ENCODE measurements at regions not wholly inside any gene's neighbourhood (a gene's known extent, or its start where the extent isn't known, plus 50 kb on each side); places are given as distances from the start of the nearest gene placed in this dataset.

DNA sequence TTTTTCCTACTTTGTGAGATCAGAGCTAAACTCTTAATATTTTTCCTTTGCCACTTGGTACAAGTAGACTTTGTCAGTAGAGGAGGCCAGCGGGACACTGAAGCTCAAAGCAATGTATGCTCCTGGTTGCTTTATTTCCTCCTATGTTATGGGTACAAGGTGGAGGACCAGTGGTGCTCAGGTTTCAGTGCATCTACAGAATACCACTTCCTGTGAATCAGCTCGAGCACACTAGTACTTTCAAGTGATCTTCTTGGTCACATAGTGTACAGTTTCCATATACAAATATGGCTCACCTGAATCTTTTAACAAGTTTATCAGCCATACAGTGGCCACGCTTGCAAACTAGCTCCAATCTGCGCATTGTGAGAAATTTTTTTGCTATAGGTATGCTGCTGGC lies 1674.8 kb upstream of the TMEFF2 start:
- H3K27ac ChIP-seq (ENCODE audit: low read depth, low read length): no peak overlapping the region
- no peak for DNase-seq (ENCODE audit: low read depth in 4 of 6, low spot score in 6 of 6)
- H3K36me3 ChIP-seq (ENCODE audit: control insufficient read depth, insufficient read depth, low read length): no peaks in the 10 kb centered on the region
- H3K27me3 ChIP-seq (ENCODE audit: control insufficient read depth, insufficient read depth, low read length): no peaks in the 10 kb centered on the region
- H3K4me1 ChIP-seq (ENCODE audit: control insufficient read depth, insufficient read depth, low read length): no peaks in the 10 kb centered on the region
- no peak overlapping the region for H3K4me3 ChIP-seq (ENCODE audit: low read depth, low read length)
- peaks cover 2% of the 10 kb centered on the region for H3K9me3 ChIP-seq (ENCODE audit: control insufficient read depth, insufficient read depth, low read length)
- 83% methylated on average over 1 of the region's 4 CpGs for WGBS (ENCODE audit: insufficient coverage)

GRCh38 chr2:193868833-193869232 lies 1674.1 kb upstream of the TMEFF2 start:
- H3K27me3 ChIP-seq (ENCODE audit: control insufficient read depth, insufficient read depth, low read length): no peaks in the 10 kb centered on the region
- no peak overlapping the region for H3K4me3 ChIP-seq (ENCODE audit: low read depth, low read length)
- WGBS (ENCODE audit: insufficient coverage): 75% methylated on average over 6 of the region's 9 CpGs
- peak in 1 of 6 donors; percentile 8 for DNase-seq (ENCODE audit: low read depth in 4 of 6, low spot score in 6 of 6)
- H3K27ac ChIP-seq (ENCODE audit: low read depth, low read length): no peak overlapping the region
- H3K4me1 ChIP-seq (ENCODE audit: control insufficient read depth, insufficient read depth, low read length): no peaks in the 10 kb centered on the region
- no peaks in the 10 kb centered on the region for H3K36me3 ChIP-seq (ENCODE audit: control insufficient read depth, insufficient read depth, low read length)
- peaks cover 2% of the 10 kb centered on the region for H3K9me3 ChIP-seq (ENCODE audit: control insufficient read depth, insufficient read depth, low read length)

DNA sequence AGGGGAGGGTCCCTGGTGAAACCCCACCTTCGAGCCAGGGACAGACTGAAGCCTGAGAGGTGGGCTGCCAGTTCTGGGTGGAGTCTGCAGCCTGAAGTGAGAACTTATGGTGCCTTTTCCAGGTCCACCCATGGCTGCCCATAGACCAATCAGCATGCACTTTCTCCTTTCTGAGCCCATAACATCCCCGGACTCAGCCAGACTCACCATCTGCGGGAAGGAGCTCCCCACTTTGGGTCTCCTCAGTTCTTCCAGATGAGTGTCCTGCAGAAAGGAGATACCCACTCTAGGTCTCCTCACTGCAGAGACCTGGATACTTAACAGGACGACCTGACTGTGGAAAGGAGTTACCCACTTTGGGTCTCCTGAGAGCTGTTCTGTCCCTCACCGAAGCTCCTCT lies 1673.4 kb upstream of the TMEFF2 start:
- Histone ChIP-seq H3K36me3 (ENCODE audit: control insufficient read depth, insufficient read depth, low read length) (no peaks in the 10 kb centered on the region), H3K4me3 (ENCODE audit: low read depth, low read length) (no peak overlapping the region), H3K4me1 (ENCODE audit: control insufficient read depth, insufficient read depth, low read length) (no peaks in the 10 kb centered on the region), H3K27ac (ENCODE audit: low read depth, low read length) (no peak overlapping the region), H3K9me3 (ENCODE audit: control insufficient read depth, insufficient read depth, low read length) (peaks cover 2% of the 10 kb centered on the region), H3K27me3 (ENCODE audit: control insufficient read depth, insufficient read depth, low read length) (no peaks in the 10 kb centered on the region)
- no peak for DNase-seq (ENCODE audit: low read depth in 4 of 6, low spot score in 6 of 6)
- WGBS (ENCODE audit: insufficient coverage): 91% methylated on average over 5 of the region's 5 CpGs

- WGBS (ENCODE audit: insufficient coverage): 99% methylated on average over 11 of the region's 11 CpGs
- H3K27me3 ChIP-seq (ENCODE audit: control insufficient read depth, insufficient read depth, low read length): no peaks in the 10 kb centered on the region
- H3K27ac ChIP-seq (ENCODE audit: low read depth, low read length): no peak overlapping the region
- no peak for DNase-seq (ENCODE audit: low read depth in 4 of 6, low spot score in 6 of 6)
- peaks cover 2% of the 10 kb centered on the region for H3K9me3 ChIP-seq (ENCODE audit: control insufficient read depth, insufficient read depth, low read length)
- H3K4me3 ChIP-seq (ENCODE audit: low read depth, low read length): no peak overlapping the region
- no peaks in the 10 kb centered on the region for H3K4me1 ChIP-seq (ENCODE audit: control insufficient read depth, insufficient read depth, low read length)
- H3K36me3 ChIP-seq (ENCODE audit: control insufficient read depth, insufficient read depth, low read length): no peaks in the 10 kb centered on the region
Measured at GRCh38 chr2:193867454-193867853, 1672.7 kb upstream of the TMEFF2 start.

- Histone ChIP-seq H3K9me3 (ENCODE audit: control insufficient read depth, insufficient read depth, low read length) (no peaks in the 10 kb centered on the region), H3K27ac (ENCODE audit: low read depth, low read length) (no peak overlapping the region), H3K27me3 (ENCODE audit: control insufficient read depth, insufficient read depth, low read length) (no peaks in the 10 kb centered on the region), H3K4me1 (ENCODE audit: control insufficient read depth, insufficient read depth, low read length) (no peaks in the 10 kb centered on the region), H3K36me3 (ENCODE audit: control insufficient read depth, insufficient read depth, low read length) (no peaks in the 10 kb centered on the region), H3K4me3 (ENCODE audit: low read depth, low read length) (no peak overlapping the region)
- no peak for DNase-seq (ENCODE audit: low read depth in 4 of 6, low spot score in 6 of 6)
Measured at GRCh38 chr2:193861557-193861956, 1666.8 kb upstream of the TMEFF2 start.

- Histone ChIP-seq H3K4me3 (ENCODE audit: low read depth, low read length) (no peak overlapping the region), H3K9me3 (ENCODE audit: control insufficient read depth, insufficient read depth, low read length) (no peaks in the 10 kb centered on the region), H3K27me3 (ENCODE audit: control insufficient read depth, insufficient read depth, low read length) (no peaks in the 10 kb centered on the region), H3K36me3 (ENCODE audit: control insufficient read depth, insufficient read depth, low read length) (no peaks in the 10 kb centered on the region), H3K27ac (ENCODE audit: low read depth, low read length) (no peak overlapping the region), H3K4me1 (ENCODE audit: control insufficient read depth, insufficient read depth, low read length) (no peaks in the 10 kb centered on the region)
- peak in 1 of 6 donors; percentile 28 for DNase-seq (ENCODE audit: low read depth in 4 of 6, low spot score in 6 of 6)
- WGBS (ENCODE audit: insufficient coverage): no CpG with 5 or more reads among the region's 6 CpGs
Measured at GRCh38 chr2:193847991-193848390, 1653.3 kb upstream of the TMEFF2 start.

DNA sequence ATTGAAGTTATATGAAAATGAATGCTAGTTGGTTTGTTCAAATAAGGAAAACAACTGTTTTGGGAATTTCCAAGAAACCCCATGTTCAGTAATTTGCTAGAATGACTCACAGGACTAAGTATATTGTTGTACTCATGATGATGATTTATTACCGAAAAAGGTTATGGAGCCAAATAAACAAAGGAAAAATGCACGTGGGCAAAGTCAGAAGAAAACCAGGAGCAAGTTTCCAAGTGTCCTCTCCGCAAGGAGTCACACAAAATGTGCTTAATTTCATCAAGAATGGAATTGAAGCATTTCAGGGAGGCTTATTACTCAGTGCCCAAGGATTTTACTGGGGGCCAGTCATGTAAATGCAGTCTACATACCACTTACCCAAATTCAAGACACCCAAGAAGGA lies 1652.4 kb upstream of the TMEFF2 start:
- Histone ChIP-seq H3K27ac (ENCODE audit: low read depth, low read length) (no peak overlapping the region), H3K4me3 (ENCODE audit: low read depth, low read length) (no peak overlapping the region), H3K27me3 (ENCODE audit: control insufficient read depth, insufficient read depth, low read length) (no peaks in the 10 kb centered on the region), H3K36me3 (ENCODE audit: control insufficient read depth, insufficient read depth, low read length) (no peaks in the 10 kb centered on the region), H3K9me3 (ENCODE audit: control insufficient read depth, insufficient read depth, low read length) (no peaks in the 10 kb centered on the region), H3K4me1 (ENCODE audit: control insufficient read depth, insufficient read depth, low read length) (no peaks in the 10 kb centered on the region)
- 53% methylated on average over 2 of the region's 3 CpGs for WGBS (ENCODE audit: insufficient coverage)
- no peak for DNase-seq (ENCODE audit: low read depth in 4 of 6, low spot score in 6 of 6)

DNA sequence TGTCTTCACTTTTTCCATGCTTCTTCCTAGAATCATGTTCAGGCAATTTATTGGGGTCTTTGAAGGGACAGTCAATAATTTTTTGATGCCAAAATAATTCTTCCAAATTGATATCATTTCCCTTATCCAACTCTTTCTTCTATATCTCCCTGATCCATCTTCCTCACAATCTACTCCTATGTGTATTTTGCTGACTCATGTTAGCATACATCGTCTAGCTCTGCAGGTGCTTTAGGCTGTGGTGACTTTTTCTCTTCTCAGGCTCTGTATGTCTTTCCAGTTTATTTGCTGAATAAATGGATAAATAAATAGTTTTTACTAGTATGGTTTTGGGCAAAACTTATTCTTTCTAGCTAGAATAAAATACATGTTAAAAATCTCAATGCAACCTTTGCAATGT lies 1650.9 kb upstream of the TMEFF2 start:
- Histone ChIP-seq H3K4me1 (ENCODE audit: control insufficient read depth, insufficient read depth, low read length) (no peaks in the 10 kb centered on the region), H3K27me3 (ENCODE audit: control insufficient read depth, insufficient read depth, low read length) (no peaks in the 10 kb centered on the region), H3K4me3 (ENCODE audit: low read depth, low read length) (no peak overlapping the region), H3K27ac (ENCODE audit: low read depth, low read length) (no peak overlapping the region), H3K9me3 (ENCODE audit: control insufficient read depth, insufficient read depth, low read length) (no peaks in the 10 kb centered on the region), H3K36me3 (ENCODE audit: control insufficient read depth, insufficient read depth, low read length) (no peaks in the 10 kb centered on the region)
- DNase-seq (ENCODE audit: low read depth in 4 of 6, low spot score in 6 of 6): peak in 1 of 6 donors; percentile 0
- no CpG with 5 or more reads among the region's 1 CpG for WGBS (ENCODE audit: insufficient coverage)

- H3K36me3 ChIP-seq (ENCODE audit: control insufficient read depth, insufficient read depth, low read length): no peaks in the 10 kb centered on the region
- no peak overlapping the region for H3K4me3 ChIP-seq (ENCODE audit: low read depth, low read length)
- H3K9me3 ChIP-seq (ENCODE audit: control insufficient read depth, insufficient read depth, low read length): no peaks in the 10 kb centered on the region
- H3K27ac ChIP-seq (ENCODE audit: low read depth, low read length): no peak overlapping the region
- 79% methylated on average over 3 of the region's 3 CpGs for WGBS (ENCODE audit: insufficient coverage)
- no peaks in the 10 kb centered on the region for H3K4me1 ChIP-seq (ENCODE audit: control insufficient read depth, insufficient read depth, low read length)
- H3K27me3 ChIP-seq (ENCODE audit: control insufficient read depth, insufficient read depth, low read length): no peaks in the 10 kb centered on the region
- peak in 1 of 6 donors; percentile 0 for DNase-seq (ENCODE audit: low read depth in 4 of 6, low spot score in 6 of 6)
Measured at GRCh38 chr2:193843675-193844074, 1648.9 kb upstream of the TMEFF2 start.

DNA sequence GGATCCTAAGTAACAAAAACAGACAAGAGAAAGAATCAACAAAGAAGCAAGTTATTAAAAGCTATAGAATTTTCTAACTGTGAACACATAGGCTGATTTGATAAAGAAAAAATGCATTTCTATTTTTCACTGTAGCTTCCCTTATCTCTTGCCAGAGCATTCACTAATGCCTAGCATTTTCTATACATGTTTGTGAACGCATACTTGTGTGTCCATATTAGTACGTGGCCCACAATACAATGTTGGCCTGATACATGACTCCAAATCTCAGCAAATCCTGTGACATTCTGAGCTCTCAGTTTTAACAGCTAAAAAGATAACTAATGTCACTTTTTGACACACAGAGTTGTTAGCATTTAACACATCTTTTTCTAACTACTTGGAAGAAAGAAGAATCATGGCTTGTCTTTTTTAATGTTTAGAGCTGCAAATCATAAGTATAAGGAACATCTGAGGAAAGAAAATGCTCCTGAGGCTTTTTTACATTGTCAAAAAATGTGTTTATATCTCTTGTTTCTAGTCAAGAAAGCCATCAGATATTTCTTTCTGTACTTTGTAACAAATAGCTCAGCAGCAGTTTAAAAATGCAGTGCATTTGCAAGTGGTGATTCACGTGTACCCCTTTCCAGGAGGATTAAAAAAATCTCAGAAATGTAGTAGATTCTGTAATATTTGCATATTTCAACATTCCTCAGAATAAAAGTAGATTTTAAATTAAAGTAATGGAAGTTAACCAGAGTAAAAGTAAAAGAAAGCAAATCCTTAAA lies 1646.8 kb upstream of the TMEFF2 start:
- H3K4me3 ChIP-seq (ENCODE audit: low read depth, low read length): no peak overlapping the region
- H3K9me3 ChIP-seq (ENCODE audit: control insufficient read depth, insufficient read depth, low read length): no peaks in the 10 kb centered on the region
- no peaks in the 10 kb centered on the region for H3K36me3 ChIP-seq (ENCODE audit: control insufficient read depth, insufficient read depth, low read length)
- peak in 1 of 6 donors; percentile 1 for DNase-seq (ENCODE audit: low read depth in 4 of 6, low spot score in 6 of 6)
- no peaks in the 10 kb centered on the region for H3K4me1 ChIP-seq (ENCODE audit: control insufficient read depth, insufficient read depth, low read length)
- 68% methylated on average over 2 of the region's 3 CpGs for WGBS (ENCODE audit: insufficient coverage)
- no peak overlapping the region for H3K27ac ChIP-seq (ENCODE audit: low read depth, low read length)
- no peaks in the 10 kb centered on the region for H3K27me3 ChIP-seq (ENCODE audit: control insufficient read depth, insufficient read depth, low read length)

Data from spinal cord (tissue), 9 donors.